ENCODE measurements at regions not wholly inside any gene's neighbourhood (a gene's known extent, or its start where the extent isn't known, plus 50 kb on each side); places are given as distances from the start of the nearest gene placed in this dataset.

- Histone ChIP-seq H3K4me3 (ENCODE audit: low read length) (no peak overlapping the region), H3K36me3 (ENCODE audit: control insufficient read depth, insufficient read depth, low read length) (no peaks in the 10 kb centered on the region), H3K9me3 (ENCODE audit: control insufficient read depth, insufficient read depth, low read length) (no peaks in the 10 kb centered on the region), H3K27me3 (ENCODE audit: control insufficient read depth, insufficient read depth, low read length) (peaks cover 3% of the 10 kb centered on the region), H3K27ac (ENCODE audit: low read length) (no peak overlapping the region), H3K4me1 (ENCODE audit: control insufficient read depth, insufficient read depth, low read length) (no peaks in the 10 kb centered on the region)
- TF ChIP-seq, protein P1, sequence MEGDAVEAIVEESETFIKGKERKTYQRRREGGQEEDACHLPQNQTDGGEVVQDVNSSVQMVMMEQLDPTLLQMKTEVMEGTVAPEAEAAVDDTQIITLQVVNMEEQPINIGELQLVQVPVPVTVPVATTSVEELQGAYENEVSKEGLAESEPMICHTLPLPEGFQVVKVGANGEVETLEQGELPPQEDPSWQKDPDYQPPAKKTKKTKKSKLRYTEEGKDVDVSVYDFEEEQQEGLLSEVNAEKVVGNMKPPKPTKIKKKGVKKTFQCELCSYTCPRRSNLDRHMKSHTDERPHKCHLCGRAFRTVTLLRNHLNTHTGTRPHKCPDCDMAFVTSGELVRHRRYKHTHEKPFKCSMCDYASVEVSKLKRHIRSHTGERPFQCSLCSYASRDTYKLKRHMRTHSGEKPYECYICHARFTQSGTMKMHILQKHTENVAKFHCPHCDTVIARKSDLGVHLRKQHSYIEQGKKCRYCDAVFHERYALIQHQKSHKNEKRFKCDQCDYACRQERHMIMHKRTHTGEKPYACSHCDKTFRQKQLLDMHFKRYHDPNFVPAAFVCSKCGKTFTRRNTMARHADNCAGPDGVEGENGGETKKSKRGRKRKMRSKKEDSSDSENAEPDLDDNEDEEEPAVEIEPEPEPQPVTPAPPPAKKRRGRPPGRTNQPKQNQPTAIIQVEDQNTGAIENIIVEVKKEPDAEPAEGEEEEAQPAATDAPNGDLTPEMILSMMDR (IDR thresholded peaks at IDR 0.05): no peak
- H3K9me3 Mint-ChIP-seq: no peaks in the 10 kb centered on the region
- H3K36me3 Mint-ChIP-seq: no peaks in the 10 kb centered on the region
- ATAC-seq (no peak), DNase-seq (no peak)
- no peak overlapping the region for H3K4me3 Mint-ChIP-seq
- H3K27me3 Mint-ChIP-seq (ENCODE audit: low read depth in 2 of 2): peaks cover 8 to 32% of the 10 kb centered on the region in 2 donors
- WGBS (ENCODE audit: insufficient coverage): 80% methylated on average over 1 of the region's 3 CpGs
- intact Hi-C loops (cut with micrococcal nuclease): no loop called here
- no peaks in the 10 kb centered on the region for H3K4me1 Mint-ChIP-seq
- no peak overlapping the region for H3K27ac Mint-ChIP-seq
These were observed 66.5 kb upstream of the CAND1 start for GRCh38 chr12:67202678-67203012.

DNA sequence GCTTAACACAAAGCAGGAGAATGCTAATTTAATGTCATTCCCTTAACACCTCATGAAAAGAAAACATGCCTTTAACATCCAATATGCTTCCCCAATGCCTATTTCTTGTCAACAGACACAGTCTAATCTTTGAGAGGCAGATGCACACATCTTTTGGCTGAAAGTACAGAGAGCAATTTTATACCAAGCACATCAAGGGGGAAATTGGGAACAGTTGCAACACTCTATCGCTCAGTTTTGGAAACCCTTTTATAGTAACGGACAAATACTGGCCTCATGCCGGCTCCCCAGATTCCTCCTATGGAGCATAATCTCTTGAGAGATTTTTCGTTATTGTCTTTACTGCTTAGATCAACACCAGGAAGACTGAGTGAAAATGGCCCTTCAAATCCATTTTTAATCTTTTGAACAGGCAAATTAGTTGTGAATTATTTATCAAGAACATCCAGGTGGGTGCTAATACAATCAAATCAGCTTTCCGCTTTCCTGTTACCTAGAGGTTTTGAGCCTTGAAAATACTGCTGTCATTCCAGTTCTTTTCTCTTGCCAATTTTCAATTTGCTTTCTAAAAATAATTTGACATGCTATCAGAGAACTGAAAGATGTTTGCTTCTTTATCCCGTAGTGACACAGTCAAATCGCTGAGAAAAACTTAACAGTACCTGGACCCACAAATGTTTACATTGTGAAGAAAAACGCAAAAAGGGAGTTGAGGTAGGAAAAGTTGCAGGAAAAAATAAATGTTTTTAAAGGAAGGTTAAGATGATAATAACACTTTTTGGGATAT, 60.7 kb upstream of the CAND1 start:
- peaks cover 20 to 49% of the 10 kb centered on the region in 2 donors for H3K27me3 Mint-ChIP-seq (ENCODE audit: low read depth in 2 of 2)
- intact Hi-C loops (cut with micrococcal nuclease): no loop called here
- Histone ChIP-seq H3K27ac (ENCODE audit: low read length) (no peak overlapping the region), H3K36me3 (ENCODE audit: control insufficient read depth, insufficient read depth, low read length) (no peaks in the 10 kb centered on the region), H3K27me3 (ENCODE audit: control insufficient read depth, insufficient read depth, low read length) (no peaks in the 10 kb centered on the region), H3K4me3 (ENCODE audit: low read length) (no peak overlapping the region), H3K4me1 (ENCODE audit: control insufficient read depth, insufficient read depth, low read length) (no peaks in the 10 kb centered on the region), H3K9me3 (ENCODE audit: control insufficient read depth, insufficient read depth, low read length) (no peaks in the 10 kb centered on the region)
- no peak overlapping the region for H3K4me3 Mint-ChIP-seq
- ATAC-seq (no peak), DNase-seq (no peak)
- H3K9me3 Mint-ChIP-seq: no peaks in the 10 kb centered on the region
- H3K4me1 Mint-ChIP-seq: no peaks in the 10 kb centered on the region
- no peaks in the 10 kb centered on the region for H3K36me3 Mint-ChIP-seq
- TF ChIP-seq, protein P1 (IDR thresholded peaks at IDR 0.05): no peak
- WGBS (ENCODE audit: insufficient coverage): 88% methylated on average over 8 of the region's 8 CpGs
- H3K27ac Mint-ChIP-seq: no peak overlapping the region

GRCh38 chr12:67211029-67211428, 58.1 kb upstream of the CAND1 start:
- H3K4me3 Mint-ChIP-seq: no peak overlapping the region
- Histone ChIP-seq H3K36me3 (ENCODE audit: control insufficient read depth, insufficient read depth, low read length) (no peaks in the 10 kb centered on the region), H3K27me3 (ENCODE audit: control insufficient read depth, insufficient read depth, low read length) (no peaks in the 10 kb centered on the region), H3K4me3 (ENCODE audit: low read length) (no peak overlapping the region), H3K9me3 (ENCODE audit: control insufficient read depth, insufficient read depth, low read length) (no peaks in the 10 kb centered on the region), H3K4me1 (ENCODE audit: control insufficient read depth, insufficient read depth, low read length) (no peaks in the 10 kb centered on the region), H3K27ac (ENCODE audit: low read length) (no peak overlapping the region)
- no peaks in the 10 kb centered on the region for H3K4me1 Mint-ChIP-seq
- H3K27me3 Mint-ChIP-seq (ENCODE audit: low read depth in 2 of 2): peaks cover 22 to 45% of the 10 kb centered on the region in 2 donors
- intact Hi-C loops (cut with micrococcal nuclease): no loop called here
- H3K36me3 Mint-ChIP-seq: no peaks in the 10 kb centered on the region
- WGBS (ENCODE audit: insufficient coverage): 88% methylated on average over 5 of the region's 5 CpGs
- DNase-seq (no peak), ATAC-seq (no peak)
- no peaks in the 10 kb centered on the region for H3K9me3 Mint-ChIP-seq
- no peak overlapping the region for H3K27ac Mint-ChIP-seq
- TF ChIP-seq, protein P1 (IDR thresholded peaks at IDR 0.05): no peak

DNA sequence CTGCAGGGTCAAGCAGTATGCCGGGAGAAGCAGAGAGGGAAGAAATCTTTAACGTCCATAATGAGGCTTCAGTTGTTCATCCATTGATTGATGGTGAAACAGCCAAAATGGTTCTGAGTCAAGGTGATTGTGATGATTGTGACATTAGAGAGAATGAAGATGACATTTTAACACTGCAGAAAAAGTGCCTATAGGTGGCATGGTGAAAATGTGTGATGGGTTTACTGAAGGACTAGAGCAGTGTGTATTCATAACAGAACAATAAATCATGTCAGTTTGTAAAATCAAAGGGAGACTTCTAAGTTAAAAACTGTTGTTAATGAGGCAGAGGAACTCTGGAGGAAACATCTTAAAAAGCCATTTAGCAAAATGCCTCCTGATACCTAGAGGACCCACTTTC, 57.7 kb upstream of the CAND1 start:
- 90% methylated on average over 2 of the region's 2 CpGs for WGBS (ENCODE audit: insufficient coverage)

More for the DNA sequence above, 57.7 kb upstream of the CAND1 start:
- intact Hi-C loops (cut with micrococcal nuclease): no loop called here
- no peak for ATAC-seq
- Histone ChIP-seq H3K27ac (ENCODE audit: low read length) (no peak overlapping the region), H3K27me3 (ENCODE audit: control insufficient read depth, insufficient read depth, low read length) (no peaks in the 10 kb centered on the region), H3K36me3 (ENCODE audit: control insufficient read depth, insufficient read depth, low read length) (no peaks in the 10 kb centered on the region), H3K9me3 (ENCODE audit: control insufficient read depth, insufficient read depth, low read length) (no peaks in the 10 kb centered on the region), H3K4me1 (ENCODE audit: control insufficient read depth, insufficient read depth, low read length) (no peaks in the 10 kb centered on the region), H3K4me3 (ENCODE audit: low read length) (no peak overlapping the region)
- no peak for DNase-seq
- Mint-ChIP-seq H3K27ac (no peak overlapping the region), H3K4me3 (no peak overlapping the region), H3K36me3 (no peaks in the 10 kb centered on the region), H3K9me3 (no peaks in the 10 kb centered on the region), H3K27me3 (ENCODE audit: low read depth in 2 of 2) (peaks cover 25 to 45% of the 10 kb centered on the region in 2 donors), H3K4me1 (no peaks in the 10 kb centered on the region)
- TF ChIP-seq, protein P1 (IDR thresholded peaks at IDR 0.05): no peak
